ENCODE measurements at regions not wholly inside any gene's neighbourhood (a gene's known extent, or its start where the extent isn't known, plus 50 kb on each side); places are given as distances from the start of the nearest gene placed in this dataset.

GRCh38 chr12:46609674-46610073 lies 216.1 kb downstream of the SLC38A4 start:
- no peak for DNase-seq (ENCODE audit: low spot score, unreplicated experiment)
- TF ChIP-seq CTCF (IDR thresholded peaks at IDR 0.05; ENCODE audit: unreplicated experiment) = no peak
- Mint-ChIP-seq H3K9me3 (ENCODE audit: low read depth) (no peaks in the 10 kb centered on the region), H3K36me3 (ENCODE audit: insufficient read depth) (no peaks in the 10 kb centered on the region), H3K4me1 (ENCODE audit: low read depth) (peaks cover 4% of the 10 kb centered on the region), H3K27me3 (no peaks in the 10 kb centered on the region), H3K4me3 (ENCODE audit: low read depth) (no peak overlapping the region), H3K27ac (no peak overlapping the region)

- Mint-ChIP-seq H3K27ac (no peak overlapping the region), H3K4me3 (ENCODE audit: low read depth) (no peak overlapping the region), H3K9me3 (ENCODE audit: low read depth) (no peaks in the 10 kb centered on the region), H3K36me3 (ENCODE audit: insufficient read depth) (no peaks in the 10 kb centered on the region), H3K4me1 (ENCODE audit: low read depth) (peaks cover 4% of the 10 kb centered on the region), H3K27me3 (no peaks in the 10 kb centered on the region)
- no peak for DNase-seq (ENCODE audit: low spot score, unreplicated experiment)
- TF ChIP-seq CTCF (IDR thresholded peaks at IDR 0.05; ENCODE audit: unreplicated experiment) = no peak
Measured at GRCh38 chr12:46609273-46609623, 216.5 kb downstream of the SLC38A4 start.

GRCh38 chr12:46608431-46609272 lies 217.1 kb downstream of the SLC38A4 start:
- peaks cover 4% of the 10 kb centered on the region for H3K4me1 Mint-ChIP-seq (ENCODE audit: low read depth)

GRCh38 chr12:46604684-46605083 lies 221.1 kb downstream of the SLC38A4 start:
- Mint-ChIP-seq H3K27ac (no peak overlapping the region), H3K9me3 (ENCODE audit: low read depth) (peaks cover 6% of the 10 kb centered on the region), H3K36me3 (ENCODE audit: insufficient read depth) (no peaks in the 10 kb centered on the region), H3K27me3 (no peaks in the 10 kb centered on the region), H3K4me1 (ENCODE audit: low read depth) (peaks cover 4% of the 10 kb centered on the region), H3K4me3 (ENCODE audit: low read depth) (no peak overlapping the region)
- DNase-seq (ENCODE audit: low spot score, unreplicated experiment) = no peak
- TF ChIP-seq CTCF (IDR thresholded peaks at IDR 0.05; ENCODE audit: unreplicated experiment) = no peak

More at GRCh38 chr12:46608431-46609272, 217.1 kb downstream of the SLC38A4 start:
- no peaks in the 10 kb centered on the region for H3K27me3 Mint-ChIP-seq
- TF ChIP-seq CTCF (IDR thresholded peaks at IDR 0.05; ENCODE audit: unreplicated experiment) = no peak
- DNase-seq (ENCODE audit: low spot score, unreplicated experiment) = no peak
- H3K9me3 Mint-ChIP-seq (ENCODE audit: low read depth) = no peaks in the 10 kb centered on the region
- H3K27ac Mint-ChIP-seq = no peak overlapping the region
- H3K4me3 Mint-ChIP-seq (ENCODE audit: low read depth) = no peak overlapping the region
- H3K36me3 Mint-ChIP-seq (ENCODE audit: insufficient read depth) = no peaks in the 10 kb centered on the region

GRCh38 chr12:46603776-46604456 lies 221.9 kb downstream of the SLC38A4 start:
- no peak for DNase-seq (ENCODE audit: low spot score, unreplicated experiment)
- TF ChIP-seq CTCF (IDR thresholded peaks at IDR 0.05; ENCODE audit: unreplicated experiment) = no peak
- Mint-ChIP-seq H3K27me3 (no peaks in the 10 kb centered on the region), H3K9me3 (ENCODE audit: low read depth) (peaks cover 10% of the 10 kb centered on the region), H3K4me1 (ENCODE audit: low read depth) (no peaks in the 10 kb centered on the region), H3K36me3 (ENCODE audit: insufficient read depth) (peaks cover 1% of the 10 kb centered on the region), H3K27ac (no peak overlapping the region), H3K4me3 (ENCODE audit: low read depth) (no peak overlapping the region)

All from progenitor cell of endocrine pancreas (in vitro differentiated cells).